ENCODE measurements at regions not wholly inside any gene's neighbourhood (a gene's known extent, or its start where the extent isn't known, plus 50 kb on each side); places are given as distances from the start of the nearest gene placed in this dataset.

DNA sequence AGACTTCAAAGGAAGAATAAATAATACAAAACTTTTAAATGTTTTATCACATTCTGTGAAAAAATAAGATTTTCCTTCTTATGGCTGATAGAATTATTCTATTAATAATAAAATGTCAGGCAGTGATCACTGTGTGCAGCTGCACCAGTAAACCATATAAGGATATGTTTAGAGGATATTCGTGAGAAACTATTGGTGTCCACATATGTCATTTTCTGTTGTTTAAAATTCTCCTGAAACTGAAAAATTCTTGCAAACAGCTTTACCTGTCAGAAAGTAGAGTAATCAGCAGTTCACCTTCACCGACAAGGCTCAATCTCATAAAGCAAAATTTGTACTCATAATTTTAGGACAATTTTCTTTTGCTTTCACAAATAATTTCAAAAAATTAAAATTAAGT is 170.1 kb upstream of the KCNH7 start:
- FAIRE-seq (no peak), DNase-seq (ENCODE audit: insufficient read length, low spot score) (no peak)
- TF ChIP-seq PAX5 (IDR thresholded peaks at IDR 0.05; ENCODE audit: insufficient read depth, low read length, severe bottlenecking) (no peak), POU2F2 (IDR thresholded peaks at IDR 0.05; ENCODE audit: low read depth, low read length) (no peak), POLR2A (IDR thresholded peaks at IDR 0.05; ENCODE audit: low read depth, low read length) (no peak), POLR2AphosphoS5 (IDR thresholded peaks at IDR 0.05; ENCODE audit: low read depth, low read length) (no peak), TAF1 (IDR thresholded peaks at IDR 0.05; ENCODE audit: low read depth, low read length) (no peak), SPI1 (IDR thresholded peaks at IDR 0.05; ENCODE audit: low read depth, low read length) (no peak)

DNA sequence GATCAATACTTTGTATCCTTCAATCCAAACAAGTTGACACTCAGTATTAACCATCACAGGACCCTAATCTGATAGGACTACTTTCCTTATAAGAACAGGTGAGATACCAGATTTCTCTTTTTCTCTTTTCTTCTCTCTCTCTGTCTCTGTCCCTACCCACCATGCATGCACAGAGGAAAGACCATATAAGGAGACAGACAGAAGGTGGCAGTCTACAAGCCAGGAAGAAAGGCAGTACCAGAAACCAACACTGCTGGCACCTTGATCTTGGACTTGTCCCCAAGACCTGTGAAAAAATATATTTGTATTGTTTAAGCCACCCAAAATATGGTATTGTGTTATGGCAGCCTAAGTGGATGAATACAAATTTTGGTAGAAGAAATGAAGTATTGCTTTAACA is 156.2 kb upstream of the KCNH7 start:
- TF ChIP-seq POU2F2 (IDR thresholded peaks at IDR 0.05; ENCODE audit: low read depth, low read length) (no peak), SPI1 (IDR thresholded peaks at IDR 0.05; ENCODE audit: low read depth, low read length) (no peak), TAF1 (IDR thresholded peaks at IDR 0.05; ENCODE audit: low read depth, low read length) (no peak), POLR2AphosphoS5 (IDR thresholded peaks at IDR 0.05; ENCODE audit: low read depth, low read length) (no peak), PAX5 (IDR thresholded peaks at IDR 0.05; ENCODE audit: insufficient read depth, low read length, severe bottlenecking) (no peak), POLR2A (IDR thresholded peaks at IDR 0.05; ENCODE audit: low read depth, low read length) (no peak)
- FAIRE-seq: no peak
- DNase-seq (ENCODE audit: insufficient read length, low spot score): no peak

DNA sequence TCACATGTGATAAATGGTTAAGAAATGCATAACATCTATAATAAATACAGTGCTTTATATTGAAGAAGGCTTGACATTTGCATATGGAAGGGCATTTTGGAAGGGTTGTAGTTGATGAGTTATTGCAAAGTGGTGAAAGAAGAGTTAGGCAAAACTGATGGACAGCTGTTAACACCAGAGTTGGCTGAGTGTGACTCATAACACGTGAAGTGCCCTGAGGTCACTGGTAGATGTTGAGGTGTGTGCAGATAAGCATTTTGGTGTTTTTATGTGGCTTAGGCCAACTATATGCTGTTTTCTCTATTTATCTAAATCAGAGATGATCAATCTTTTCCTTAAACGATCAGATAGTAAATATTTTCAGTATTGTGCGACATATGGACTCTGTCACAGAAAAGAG is 154.3 kb upstream of the KCNH7 start:
- TF ChIP-seq POU2F2 (IDR thresholded peaks at IDR 0.05; ENCODE audit: low read depth, low read length) (no peak), POLR2A (IDR thresholded peaks at IDR 0.05; ENCODE audit: low read depth, low read length) (no peak), TAF1 (IDR thresholded peaks at IDR 0.05; ENCODE audit: low read depth, low read length) (no peak), POLR2AphosphoS5 (IDR thresholded peaks at IDR 0.05; ENCODE audit: low read depth, low read length) (no peak), SPI1 (IDR thresholded peaks at IDR 0.05; ENCODE audit: low read depth, low read length) (no peak), PAX5 (IDR thresholded peaks at IDR 0.05; ENCODE audit: insufficient read depth, low read length, severe bottlenecking) (no peak)
- FAIRE-seq (no peak), DNase-seq (ENCODE audit: insufficient read length, low spot score) (no peak)

- FAIRE-seq (no peak), DNase-seq (ENCODE audit: insufficient read length, low spot score) (no peak)
- no peak for TF ChIP-seq PAX5 (IDR thresholded peaks at IDR 0.05; ENCODE audit: insufficient read depth, low read length, severe bottlenecking)
- TF ChIP-seq POU2F2 (IDR thresholded peaks at IDR 0.05; ENCODE audit: low read depth, low read length): no peak
- no peak for TF ChIP-seq TAF1 (IDR thresholded peaks at IDR 0.05; ENCODE audit: low read depth, low read length)
- TF ChIP-seq POLR2AphosphoS5 (IDR thresholded peaks at IDR 0.05; ENCODE audit: low read depth, low read length): no peak
- no peak for TF ChIP-seq POLR2A (IDR thresholded peaks at IDR 0.05; ENCODE audit: low read depth, low read length)
- TF ChIP-seq SPI1 (IDR thresholded peaks at IDR 0.05; ENCODE audit: low read depth, low read length): no peak
Measured at GRCh38 chr2:162989507-162989906, 150.9 kb upstream of the KCNH7 start.

DNA sequence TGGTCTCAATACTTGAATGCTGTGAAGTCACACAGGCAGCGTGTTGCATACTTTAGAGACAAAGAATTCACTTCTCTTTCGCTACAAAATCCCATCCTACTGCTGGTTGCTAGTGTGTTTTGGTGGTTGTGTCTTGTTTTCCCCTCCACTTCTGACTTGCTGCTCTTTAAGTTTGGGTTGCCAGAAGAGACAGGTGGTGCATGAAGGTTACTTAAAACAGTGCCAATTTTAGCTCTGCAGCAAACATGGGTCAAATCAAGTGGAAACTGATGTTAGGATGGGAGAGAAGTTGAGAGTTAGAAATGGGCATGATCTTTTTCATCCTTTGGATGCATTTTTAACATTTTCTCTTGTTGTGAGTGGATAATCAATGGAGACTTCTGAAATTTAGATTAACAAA is 136.2 kb upstream of the KCNH7 start:
- FAIRE-seq: no peak
- DNase-seq (ENCODE audit: insufficient read length, low spot score): no peak
- TF ChIP-seq POU2F2 (IDR thresholded peaks at IDR 0.05; ENCODE audit: low read depth, low read length): no peak

DNA sequence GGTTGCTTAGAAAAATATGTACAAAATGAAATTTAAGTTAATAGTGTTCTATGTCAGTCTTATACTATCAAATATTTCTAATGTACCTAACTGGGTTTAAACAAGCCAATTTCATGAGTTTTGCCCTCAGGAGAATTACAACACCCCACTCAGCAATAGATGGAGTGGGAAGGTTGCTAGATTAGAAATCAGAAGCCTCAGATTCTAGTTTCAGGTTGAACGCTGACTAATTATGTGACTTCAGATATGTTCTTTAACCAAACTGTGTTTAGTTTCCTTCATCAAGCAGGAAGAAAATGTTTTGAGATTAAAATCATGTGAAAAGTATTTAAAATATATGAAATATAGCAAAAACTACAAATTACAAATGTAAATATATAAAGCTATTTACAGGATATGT is 133.8 kb upstream of the KCNH7 start:
- DNase-seq (ENCODE audit: insufficient read length, low spot score) (no peak), FAIRE-seq (no peak)
- TF ChIP-seq SPI1 (IDR thresholded peaks at IDR 0.05; ENCODE audit: low read depth, low read length) (no peak), POLR2A (IDR thresholded peaks at IDR 0.05; ENCODE audit: low read depth, low read length) (no peak), PAX5 (IDR thresholded peaks at IDR 0.05; ENCODE audit: insufficient read depth, low read length, severe bottlenecking) (no peak), POU2F2 (IDR thresholded peaks at IDR 0.05; ENCODE audit: low read depth, low read length) (no peak), TAF1 (IDR thresholded peaks at IDR 0.05; ENCODE audit: low read depth, low read length) (no peak)

GRCh38 chr2:162968306-162968705 is 129.7 kb upstream of the KCNH7 start:
- TF ChIP-seq POLR2A (IDR thresholded peaks at IDR 0.05; ENCODE audit: low read depth, low read length) (no peak), SPI1 (IDR thresholded peaks at IDR 0.05; ENCODE audit: low read depth, low read length) (no peak), POU2F2 (IDR thresholded peaks at IDR 0.05; ENCODE audit: low read depth, low read length) (no peak), TAF1 (IDR thresholded peaks at IDR 0.05; ENCODE audit: low read depth, low read length) (no peak), POLR2AphosphoS5 (IDR thresholded peaks at IDR 0.05; ENCODE audit: low read depth, low read length) (no peak), PAX5 (IDR thresholded peaks at IDR 0.05; ENCODE audit: insufficient read depth, low read length, severe bottlenecking) (no peak)
- no peak for FAIRE-seq
- no peak for DNase-seq (ENCODE audit: insufficient read length, low spot score)

DNA sequence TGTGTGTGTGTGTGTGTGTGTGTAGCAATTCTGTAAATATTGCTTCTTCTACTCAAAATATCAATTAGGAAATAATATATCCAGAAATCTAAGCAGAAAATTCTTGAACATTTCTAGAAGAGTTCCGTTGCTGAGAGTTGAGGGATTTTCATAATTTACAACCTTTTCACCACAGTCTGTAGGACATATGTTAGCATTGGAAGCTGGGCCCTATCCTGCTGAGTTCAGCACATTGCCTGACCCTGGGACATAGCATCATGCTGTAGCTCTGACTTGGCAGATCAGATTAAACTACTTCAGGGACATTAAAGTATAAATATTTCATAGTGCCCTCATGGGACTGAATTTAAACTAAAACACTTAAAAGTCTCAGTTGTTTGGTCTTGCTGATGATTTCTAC is 129.2 kb upstream of the KCNH7 start:
- DNase-seq (ENCODE audit: insufficient read length, low spot score) (no peak), FAIRE-seq (no peak)
- TF ChIP-seq SPI1 (IDR thresholded peaks at IDR 0.05; ENCODE audit: low read depth, low read length) (no peak), POLR2AphosphoS5 (IDR thresholded peaks at IDR 0.05; ENCODE audit: low read depth, low read length) (no peak), POU2F2 (IDR thresholded peaks at IDR 0.05; ENCODE audit: low read depth, low read length) (no peak), PAX5 (IDR thresholded peaks at IDR 0.05; ENCODE audit: insufficient read depth, low read length, severe bottlenecking) (no peak), POLR2A (IDR thresholded peaks at IDR 0.05; ENCODE audit: low read depth, low read length) (no peak), TAF1 (IDR thresholded peaks at IDR 0.05; ENCODE audit: low read depth, low read length) (no peak)

DNA sequence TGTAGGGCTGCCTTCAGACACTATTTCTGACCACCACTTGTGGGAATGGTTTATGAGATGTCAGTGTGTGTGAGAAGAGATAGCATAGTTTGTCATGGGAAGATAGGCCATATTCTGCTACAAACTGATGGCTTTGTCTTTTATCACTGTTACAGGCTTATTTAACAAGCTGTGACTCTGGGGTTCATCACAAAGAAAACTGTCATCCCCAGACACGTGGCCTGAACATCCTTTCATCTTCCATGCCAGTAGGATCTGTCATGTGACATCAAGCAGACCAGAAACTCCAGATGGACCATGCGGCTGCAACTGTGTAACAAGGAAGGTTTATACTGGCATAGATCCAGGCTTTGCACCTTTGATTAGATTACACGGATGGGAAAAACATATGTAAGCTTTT is 128.6 kb upstream of the KCNH7 start:
- no peak for DNase-seq (ENCODE audit: insufficient read length, low spot score)
- no peak for FAIRE-seq

DNA sequence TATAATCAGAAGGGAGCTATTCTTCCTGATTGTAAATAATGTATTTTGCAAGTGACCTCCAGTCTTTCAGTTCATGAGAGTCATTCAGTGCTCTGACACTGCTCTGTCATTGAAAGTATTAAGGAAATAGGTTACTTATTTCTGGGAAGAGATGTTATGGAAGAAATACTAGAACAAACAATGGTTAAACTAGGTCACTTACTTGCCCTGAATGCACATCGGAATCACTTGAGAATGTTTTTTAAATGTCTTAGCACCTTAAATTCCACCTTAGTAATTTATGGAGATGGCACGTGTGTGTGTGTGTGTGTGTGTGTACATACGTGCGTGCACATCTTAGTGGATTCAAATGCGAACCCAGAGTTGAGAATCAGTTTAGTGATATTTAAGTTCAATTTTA is 126.6 kb upstream of the KCNH7 start:
- DNase-seq (ENCODE audit: insufficient read length, low spot score) (no peak), FAIRE-seq (no peak)
- TF ChIP-seq POLR2A (IDR thresholded peaks at IDR 0.05; ENCODE audit: low read depth, low read length): no peak
- TF ChIP-seq TAF1 (IDR thresholded peaks at IDR 0.05; ENCODE audit: low read depth, low read length): no peak
- TF ChIP-seq SPI1 (IDR thresholded peaks at IDR 0.05; ENCODE audit: low read depth, low read length): no peak
- TF ChIP-seq POLR2AphosphoS5 (IDR thresholded peaks at IDR 0.05; ENCODE audit: low read depth, low read length): no peak
- no peak for TF ChIP-seq POU2F2 (IDR thresholded peaks at IDR 0.05; ENCODE audit: low read depth, low read length)
- no peak for TF ChIP-seq PAX5 (IDR thresholded peaks at IDR 0.05; ENCODE audit: insufficient read depth, low read length, severe bottlenecking)

More for the DNA sequence above, 128.6 kb upstream of the KCNH7 start:
- TF ChIP-seq TAF1 (IDR thresholded peaks at IDR 0.05; ENCODE audit: low read depth, low read length) (no peak), PAX5 (IDR thresholded peaks at IDR 0.05; ENCODE audit: insufficient read depth, low read length, severe bottlenecking) (no peak), POU2F2 (IDR thresholded peaks at IDR 0.05; ENCODE audit: low read depth, low read length) (no peak), POLR2A (IDR thresholded peaks at IDR 0.05; ENCODE audit: low read depth, low read length) (no peak)
